Transverse colon (tissue), 3 donors: ENCODE measurements at regions not wholly inside any gene's neighbourhood (a gene's known extent, or its start where the extent isn't known, plus 50 kb on each side); places are given as distances from the start of the nearest gene placed in this dataset.

Experiments
- POLR2A ChIP-seq: fragments of 450-650 bp; IDR thresholded peaks from one replicate; pipeline ENCODE4 v1.6.1; 2016; ENCODE audit warnings: antibody characterized with exemption, mild to moderate bottlenecking, moderate library complexity
- POLR2AphosphoS5 ChIP-seq, 3 donors: sonication (generic); formaldehyde crosslinking; IDR thresholded peaks; one replicate each; pipeline ENCODE4 v1.6.1; 2016; ENCODE audit warnings: antibody characterized with exemption in 3 of 3

- TF ChIP-seq POLR2A (no peak), POLR2AphosphoS5 (IDR thresholded peaks at IDR 0.05) (no peak)
These were observed 71.9 kb upstream of the CTNNB1 start for GRCh38 chr3:41127414-41127813.
